GM13976 (cell line): ENCODE measurements at regions not wholly inside any gene's neighbourhood (a gene's known extent, or its start where the extent isn't known, plus 50 kb on each side); places are given as distances from the start of the nearest gene placed in this dataset.

Source experiments
- DNase-seq: peaks from one replicate; pipeline ENCODE4 v3.0.0; 2012; ENCODE audit warnings: low spot score
- in situ Hi-C: fragments of 300-500 bp; cut with MboI; formaldehyde crosslinking; loops from one replicate; pipeline ENCODE4 v1.12.0; 2022; ENCODE audit warnings: low sequenced_read_pairs, mixed read lengths, inconsistent platforms; ENCODE audit not compliant: unreplicated experiment
- TF ChIP-seq, protein P1 (sequence below): IDR thresholded peaks from 2 replicates; pipeline ENCODE4 v1.5.1; 2012; ENCODE audit warnings: borderline replicate concordance, mild to moderate bottlenecking; ENCODE audit not compliant: insufficient read depth; ENCODE audit errors: extremely low read depth, missing control alignments, control extremely low read depth

DNA sequence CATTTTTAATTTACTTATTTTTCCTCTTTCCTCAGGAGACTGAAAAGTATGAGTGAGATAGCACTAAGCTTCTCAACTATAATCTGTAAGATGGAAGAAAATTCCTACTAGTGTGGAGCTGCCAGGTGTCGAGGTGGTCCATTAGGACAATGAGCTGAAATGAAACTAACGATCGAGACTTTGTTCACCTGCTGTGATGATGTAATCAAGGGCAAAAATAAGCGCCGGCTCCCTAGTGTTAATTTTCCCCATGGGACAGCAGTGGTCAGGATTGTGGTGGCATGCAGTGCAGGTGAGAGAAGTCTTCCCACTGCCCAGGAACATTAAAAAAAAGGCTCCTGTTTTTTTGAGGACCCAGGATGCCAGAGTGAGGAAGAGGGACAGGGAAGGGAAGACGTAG is 859.1 kb upstream of the GCFC2 start:
- TF ChIP-seq, protein P1, sequence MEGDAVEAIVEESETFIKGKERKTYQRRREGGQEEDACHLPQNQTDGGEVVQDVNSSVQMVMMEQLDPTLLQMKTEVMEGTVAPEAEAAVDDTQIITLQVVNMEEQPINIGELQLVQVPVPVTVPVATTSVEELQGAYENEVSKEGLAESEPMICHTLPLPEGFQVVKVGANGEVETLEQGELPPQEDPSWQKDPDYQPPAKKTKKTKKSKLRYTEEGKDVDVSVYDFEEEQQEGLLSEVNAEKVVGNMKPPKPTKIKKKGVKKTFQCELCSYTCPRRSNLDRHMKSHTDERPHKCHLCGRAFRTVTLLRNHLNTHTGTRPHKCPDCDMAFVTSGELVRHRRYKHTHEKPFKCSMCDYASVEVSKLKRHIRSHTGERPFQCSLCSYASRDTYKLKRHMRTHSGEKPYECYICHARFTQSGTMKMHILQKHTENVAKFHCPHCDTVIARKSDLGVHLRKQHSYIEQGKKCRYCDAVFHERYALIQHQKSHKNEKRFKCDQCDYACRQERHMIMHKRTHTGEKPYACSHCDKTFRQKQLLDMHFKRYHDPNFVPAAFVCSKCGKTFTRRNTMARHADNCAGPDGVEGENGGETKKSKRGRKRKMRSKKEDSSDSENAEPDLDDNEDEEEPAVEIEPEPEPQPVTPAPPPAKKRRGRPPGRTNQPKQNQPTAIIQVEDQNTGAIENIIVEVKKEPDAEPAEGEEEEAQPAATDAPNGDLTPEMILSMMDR = no peak
- in situ Hi-C loops = no loop called here
- no peak for DNase-seq

GRCh38 chr2:76567478-76567877 is 856.8 kb upstream of the GCFC2 start:
- no peak for DNase-seq
- in situ Hi-C loops = no loop called here
- TF ChIP-seq, protein P1 = no peak

DNA sequence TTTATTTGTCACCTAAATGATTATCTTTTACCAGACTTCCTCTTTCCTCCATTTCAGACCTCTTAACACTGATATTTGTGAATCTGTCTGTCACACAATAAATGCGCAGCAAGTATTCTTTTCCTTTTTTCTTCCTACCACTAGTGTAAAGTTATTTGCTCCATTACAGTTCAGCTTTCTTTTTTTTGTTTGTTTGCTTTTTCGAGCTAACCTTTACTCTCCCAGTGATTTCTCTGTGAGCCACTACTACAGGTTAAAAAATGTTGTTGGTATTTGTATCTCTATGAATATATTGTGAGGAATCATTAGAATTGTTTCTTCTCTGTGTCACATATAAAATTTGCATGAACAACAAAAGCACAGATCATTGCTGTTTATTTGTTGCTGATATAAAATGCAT is 854.0 kb upstream of the GCFC2 start:
- in situ Hi-C loops = no loop called here
- no peak for DNase-seq
- TF ChIP-seq, protein P1 = no peak

DNA sequence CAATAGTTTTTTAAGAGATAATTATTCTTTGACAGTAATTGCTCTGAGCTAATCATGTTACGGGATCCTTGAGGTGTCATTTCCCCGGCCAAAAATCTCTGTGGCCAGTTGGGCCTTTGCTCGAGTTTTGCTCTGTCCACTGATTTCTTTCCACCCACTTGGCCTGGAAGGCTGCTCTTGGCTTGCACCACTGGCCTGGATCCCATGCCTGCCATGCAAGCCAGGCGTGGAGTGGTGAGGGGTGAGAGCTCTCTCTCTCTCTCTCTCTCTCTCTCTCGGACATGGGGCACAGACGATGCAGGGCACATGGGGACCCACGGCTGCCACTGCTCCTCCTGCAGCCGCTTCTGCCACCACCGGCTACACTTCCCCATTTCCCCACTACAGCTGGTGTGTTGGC is 853.0 kb upstream of the GCFC2 start:
- in situ Hi-C loops = no loop called here
- TF ChIP-seq, protein P1 = no peak
- no peak for DNase-seq

- no peak for DNase-seq
- in situ Hi-C loops = no loop called here
- TF ChIP-seq, protein P1 = no peak
Measured at GRCh38 chr2:76558157-76558556, 847.4 kb upstream of the GCFC2 start.

- no peak for DNase-seq
- in situ Hi-C loops = no loop called here
- TF ChIP-seq, protein P1 = no peak
Measured at GRCh38 chr2:76556018-76556417, 845.3 kb upstream of the GCFC2 start.

DNA sequence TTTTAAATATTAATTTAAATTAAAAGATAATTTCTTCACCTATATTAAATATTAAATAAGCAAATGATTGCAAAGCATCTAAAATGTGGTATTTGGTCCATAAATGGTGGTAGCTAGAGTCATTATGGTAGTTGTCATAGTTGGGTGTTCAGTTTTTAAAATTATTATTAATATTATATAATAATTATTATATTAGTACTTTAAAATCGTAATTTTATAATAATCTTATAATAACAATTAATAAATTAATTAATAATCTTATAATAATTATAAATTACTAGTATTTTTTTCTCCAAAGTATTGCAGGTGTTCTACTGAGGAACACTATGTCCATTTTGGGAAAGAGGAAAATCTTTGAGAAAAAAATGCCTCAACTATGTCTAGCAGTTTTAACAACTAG is 835.5 kb upstream of the GCFC2 start:
- DNase-seq = no peak
- in situ Hi-C loops = no loop called here
- TF ChIP-seq, protein P1 = no peak
